Activated T-cell treated with anti-CD3 and anti-CD28 coated beads, Interleukin-2, amount 50 U/mL, for 4 hours (primary cell): ENCODE measurements at regions not wholly inside any gene's neighbourhood (a gene's known extent, or its start where the extent isn't known, plus 50 kb on each side); places are given as distances from the start of the nearest gene placed in this dataset.

Experiments used
- ATAC-seq, 2 donors: fragments of 200-7000 bp; cut with Tn5 transposase; one replicate each; pipeline ENCODE4 v1.10.0; 2021
- DNase-seq: peaks from one replicate; pipeline ENCODE4 v3.0.0-alpha.2; 2020
- H3K27me3 Mint-ChIP-seq: one replicate; pipeline ENCODE4 v1.8.0; 2021; ENCODE audit warnings: low read depth, mixed read lengths
- H3K36me3 Mint-ChIP-seq: one replicate; pipeline ENCODE4 v1.8.0; 2022; ENCODE audit warnings: mixed read lengths; ENCODE audit not compliant: insufficient read depth
- H3K4me1 Mint-ChIP-seq: one replicate; pipeline ENCODE4 v1.8.0; 2021; ENCODE audit warnings: low read depth, mixed read lengths
- H3K4me3 Mint-ChIP-seq: one replicate; pipeline ENCODE4 v1.8.0; 2021; ENCODE audit warnings: mild to moderate bottlenecking, moderate library complexity, mixed read lengths
- H3K9me3 Mint-ChIP-seq: one replicate; pipeline ENCODE4 v1.8.0; 2021; ENCODE audit warnings: mixed read lengths

GRCh38 chr13:63166345-63166744, 1750.7 kb upstream of the PCDH20 start:
- Mint-ChIP-seq H3K9me3 (peaks cover 14% of the 10 kb centered on the region), H3K36me3 (no peaks in the 10 kb centered on the region), H3K27me3 (no peaks in the 10 kb centered on the region), H3K4me3 (no peak overlapping the region), H3K4me1 (no peaks in the 10 kb centered on the region)
- no peak for ATAC-seq
- no peak for DNase-seq

- DNase-seq (no peak), ATAC-seq (no peak)
- Mint-ChIP-seq H3K27me3 (no peaks in the 10 kb centered on the region), H3K4me3 (no peak overlapping the region), H3K36me3 (no peaks in the 10 kb centered on the region), H3K4me1 (no peaks in the 10 kb centered on the region), H3K9me3 (peaks cover 15% of the 10 kb centered on the region)
These were observed 1748.3 kb upstream of the PCDH20 start for GRCh38 chr13:63163903-63164302.

DNA sequence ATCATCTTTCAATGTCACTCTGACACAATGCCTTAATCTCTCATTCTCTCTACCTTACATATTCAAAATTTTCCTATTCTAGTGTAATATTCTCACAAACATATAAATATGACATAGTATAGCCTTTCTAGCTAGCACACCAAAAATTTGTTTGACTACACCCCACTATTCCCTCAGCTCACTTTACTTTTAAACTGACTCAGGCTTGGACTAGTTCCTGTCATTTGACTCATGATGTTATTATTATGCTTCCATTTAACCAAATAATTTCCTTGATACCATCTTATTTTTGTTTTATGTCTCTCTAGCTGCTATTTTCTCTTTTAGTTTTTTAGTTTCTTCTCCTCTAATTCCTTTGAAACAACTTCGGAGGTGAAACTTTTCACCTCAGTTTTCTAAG, 1745.6 kb upstream of the PCDH20 start:
- no peaks in the 10 kb centered on the region for H3K4me1 Mint-ChIP-seq
- peaks cover 20% of the 10 kb centered on the region for H3K9me3 Mint-ChIP-seq
- no peak overlapping the region for H3K4me3 Mint-ChIP-seq
- H3K36me3 Mint-ChIP-seq = no peaks in the 10 kb centered on the region
- ATAC-seq (no peak), DNase-seq (no peak)
- H3K27me3 Mint-ChIP-seq = no peaks in the 10 kb centered on the region

GRCh38 chr13:63156816-63157215, 1741.2 kb upstream of the PCDH20 start:
- ATAC-seq (no peak), DNase-seq (no peak)
- Mint-ChIP-seq H3K36me3 (no peaks in the 10 kb centered on the region), H3K27me3 (no peaks in the 10 kb centered on the region), H3K4me1 (no peaks in the 10 kb centered on the region), H3K4me3 (no peak overlapping the region), H3K9me3 (peaks cover 13% of the 10 kb centered on the region)

GRCh38 chr13:63149375-63149774, 1733.7 kb upstream of the PCDH20 start:
- DNase-seq = no peak
- Mint-ChIP-seq H3K36me3 (no peaks in the 10 kb centered on the region), H3K4me3 (no peak overlapping the region), H3K27me3 (no peaks in the 10 kb centered on the region), H3K9me3 (peaks cover 29% of the 10 kb centered on the region), H3K4me1 (no peaks in the 10 kb centered on the region)
- ATAC-seq = no peak

DNA sequence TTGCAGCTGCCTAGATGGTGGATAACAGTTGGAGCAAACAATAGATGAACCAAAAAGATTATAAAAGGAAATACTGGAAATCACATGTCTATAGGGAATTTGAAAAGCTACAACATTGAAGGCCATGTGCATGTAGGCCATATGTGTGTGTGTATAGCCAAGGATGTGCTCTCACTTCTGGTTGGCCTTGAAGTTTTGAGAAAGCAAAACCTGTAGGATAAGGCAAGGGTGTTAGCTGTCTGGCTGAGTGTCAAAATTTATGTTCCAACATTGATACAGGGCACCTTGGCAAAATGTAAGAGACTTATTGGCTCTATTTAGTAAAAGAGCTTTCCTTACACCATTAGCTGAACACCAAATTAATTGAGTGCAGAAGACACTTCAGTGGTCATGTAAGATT, 1723.6 kb upstream of the PCDH20 start:
- H3K27me3 Mint-ChIP-seq = no peaks in the 10 kb centered on the region
- no peaks in the 10 kb centered on the region for H3K36me3 Mint-ChIP-seq
- DNase-seq (no peak), ATAC-seq (no peak)
- no peaks in the 10 kb centered on the region for H3K4me1 Mint-ChIP-seq
- peaks cover 12% of the 10 kb centered on the region for H3K9me3 Mint-ChIP-seq
- no peak overlapping the region for H3K4me3 Mint-ChIP-seq

DNA sequence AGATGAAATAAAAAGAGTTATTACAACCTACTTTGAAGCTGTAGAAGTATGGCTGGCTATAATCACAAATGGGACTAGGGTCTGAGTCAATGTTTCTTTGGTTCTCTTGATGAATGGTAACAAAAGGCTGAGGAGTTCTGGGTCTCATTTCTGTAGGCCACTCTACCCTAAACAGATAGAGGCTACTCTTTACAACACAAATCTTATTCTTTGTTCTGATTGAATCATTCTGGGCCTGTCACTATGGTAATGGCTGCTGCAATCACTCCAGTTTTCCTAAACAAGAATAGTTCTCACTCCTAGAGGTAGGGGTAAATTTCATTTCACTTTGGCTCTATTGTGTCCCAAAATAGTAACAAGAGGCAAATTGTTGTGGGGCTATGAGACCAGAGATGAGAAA, 1714.3 kb upstream of the PCDH20 start:
- Mint-ChIP-seq H3K4me1 (no peaks in the 10 kb centered on the region), H3K9me3 (peaks cover 3% of the 10 kb centered on the region), H3K27me3 (no peaks in the 10 kb centered on the region), H3K4me3 (no peak overlapping the region), H3K36me3 (no peaks in the 10 kb centered on the region)
- ATAC-seq (no peak), DNase-seq (no peak)

GRCh38 chr13:63128716-63129115, 1713.1 kb upstream of the PCDH20 start:
- Mint-ChIP-seq H3K9me3 (peaks cover 3% of the 10 kb centered on the region), H3K36me3 (no peaks in the 10 kb centered on the region)

DNA sequence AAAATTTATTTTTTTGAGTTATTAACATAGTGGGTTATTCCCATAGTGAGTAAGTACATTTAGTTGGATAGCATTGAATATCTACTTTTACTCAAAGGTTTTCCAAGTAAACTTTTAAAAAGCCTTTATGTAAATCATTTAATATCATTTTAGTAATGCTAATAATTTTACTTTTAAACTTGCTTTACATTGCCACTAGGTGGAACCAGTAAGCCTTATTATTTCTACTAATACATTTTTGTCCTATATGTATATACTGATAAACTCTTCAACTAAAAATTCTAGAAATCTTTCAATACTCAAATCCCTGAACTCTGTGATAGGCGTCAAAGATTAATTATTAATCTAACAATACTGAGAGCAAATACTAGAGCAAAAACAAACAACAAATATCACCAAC, 1709.2 kb upstream of the PCDH20 start:
- Mint-ChIP-seq H3K9me3 (peaks cover 3% of the 10 kb centered on the region), H3K36me3 (no peaks in the 10 kb centered on the region), H3K4me3 (no peak overlapping the region), H3K27me3 (no peaks in the 10 kb centered on the region), H3K4me1 (no peaks in the 10 kb centered on the region)
- no peak for ATAC-seq
- DNase-seq = no peak

More at GRCh38 chr13:63128716-63129115, 1713.1 kb upstream of the PCDH20 start:
- no peaks in the 10 kb centered on the region for H3K27me3 Mint-ChIP-seq
- DNase-seq = no peak
- no peak overlapping the region for H3K4me3 Mint-ChIP-seq
- ATAC-seq = no peak
- no peaks in the 10 kb centered on the region for H3K4me1 Mint-ChIP-seq

DNA sequence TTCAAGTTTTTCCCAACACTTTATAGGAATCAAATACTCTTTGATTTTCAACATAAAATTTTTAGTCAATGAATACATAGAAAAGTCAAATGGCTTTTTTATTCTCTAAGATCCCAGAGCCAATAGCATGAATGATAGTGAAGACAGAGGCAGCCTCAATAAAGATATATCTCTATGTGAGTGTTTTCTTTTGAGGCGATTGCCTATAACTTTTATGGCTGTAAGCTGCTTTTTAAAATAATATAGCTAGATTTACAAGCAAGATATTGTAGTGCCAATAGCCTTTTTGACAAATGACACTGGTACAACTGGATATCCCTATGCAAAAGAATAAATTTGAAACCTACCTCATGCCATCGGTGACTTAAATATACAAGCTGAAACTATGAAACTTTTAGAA, 1705.2 kb upstream of the PCDH20 start:
- H3K36me3 Mint-ChIP-seq = no peaks in the 10 kb centered on the region
- no peaks in the 10 kb centered on the region for H3K27me3 Mint-ChIP-seq
- ATAC-seq = no peak
- no peak for DNase-seq
- no peaks in the 10 kb centered on the region for H3K9me3 Mint-ChIP-seq
- H3K4me1 Mint-ChIP-seq = no peaks in the 10 kb centered on the region
- H3K4me3 Mint-ChIP-seq = no peak overlapping the region

DNA sequence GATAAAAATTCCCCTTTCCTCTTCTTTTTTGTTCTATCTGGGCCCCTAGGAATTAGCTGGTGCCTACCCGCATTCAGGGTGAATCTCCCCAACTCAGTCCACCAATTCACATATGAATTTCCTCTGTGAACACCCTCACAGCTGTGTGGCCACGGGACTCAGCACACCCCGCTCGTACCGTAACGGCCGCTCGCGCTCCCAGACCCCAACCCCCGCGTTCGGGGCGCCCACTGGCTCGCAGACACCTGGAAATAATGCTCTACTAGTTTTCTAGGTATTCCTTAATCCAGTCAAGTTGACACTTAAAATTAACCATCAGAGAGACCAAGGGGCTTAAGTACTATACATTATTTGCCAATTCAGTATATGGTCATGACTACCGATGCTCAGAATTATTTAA, 1702.1 kb upstream of the PCDH20 start:
- peaks cover 12% of the 10 kb centered on the region for H3K9me3 Mint-ChIP-seq
- no peaks in the 10 kb centered on the region for H3K36me3 Mint-ChIP-seq
- no peak overlapping the region for H3K4me3 Mint-ChIP-seq
- ATAC-seq (no peak), DNase-seq (no peak)
- no peaks in the 10 kb centered on the region for H3K4me1 Mint-ChIP-seq
- no peaks in the 10 kb centered on the region for H3K27me3 Mint-ChIP-seq

DNA sequence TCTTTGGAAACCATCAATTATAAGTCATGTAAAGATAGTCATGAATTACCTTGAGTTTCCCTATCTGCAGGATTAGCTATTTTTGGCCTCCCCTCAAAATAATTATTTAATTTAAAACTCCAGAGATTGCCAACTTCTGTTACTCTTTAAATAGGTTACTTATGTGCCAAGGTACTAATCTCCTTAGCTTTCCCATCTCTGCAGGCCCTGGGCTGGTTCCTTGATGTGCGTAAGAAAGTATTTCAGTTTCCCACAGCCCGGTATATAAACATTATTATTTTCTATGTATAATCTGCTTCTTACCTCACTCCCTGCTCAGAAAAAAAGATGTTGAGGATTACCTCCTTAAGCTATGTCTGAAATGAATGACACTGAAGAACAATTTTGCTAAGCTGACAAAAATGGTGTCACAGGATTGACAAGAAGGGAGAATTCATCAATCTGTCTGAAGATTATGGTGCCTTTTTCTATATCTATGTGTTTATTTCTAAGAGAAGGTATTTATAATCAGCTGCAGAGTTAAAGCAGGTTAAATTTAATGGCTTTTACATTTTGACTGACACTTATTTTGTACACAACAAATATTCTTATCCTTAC, 1697.2 kb upstream of the PCDH20 start:
- Mint-ChIP-seq H3K4me3 (no peak overlapping the region), H3K9me3 (peaks cover 16% of the 10 kb centered on the region), H3K4me1 (no peaks in the 10 kb centered on the region), H3K36me3 (no peaks in the 10 kb centered on the region), H3K27me3 (no peaks in the 10 kb centered on the region)
- ATAC-seq = no peak
- no peak for DNase-seq

DNA sequence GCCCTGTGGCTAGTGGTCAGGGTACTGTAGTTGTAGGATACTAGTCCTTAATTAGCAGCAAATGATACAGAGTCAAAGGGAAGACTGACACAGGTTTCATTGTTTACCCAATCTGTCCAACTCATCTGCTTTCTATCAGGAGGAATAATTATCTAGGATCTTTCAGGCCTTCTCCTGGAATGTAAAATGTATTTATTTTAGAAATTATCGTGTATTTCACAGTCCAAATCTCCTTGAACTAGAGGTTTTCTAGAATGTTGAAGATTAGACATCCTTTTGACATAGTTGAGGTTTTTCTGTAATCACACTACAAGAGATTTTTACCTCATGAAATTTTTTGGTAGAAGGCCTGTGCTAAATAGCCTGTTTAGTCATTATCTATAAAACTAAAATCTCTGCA, 1694.8 kb upstream of the PCDH20 start:
- DNase-seq = no peak
- Mint-ChIP-seq H3K9me3 (peaks cover 16% of the 10 kb centered on the region), H3K36me3 (no peaks in the 10 kb centered on the region), H3K27me3 (no peaks in the 10 kb centered on the region), H3K4me1 (no peaks in the 10 kb centered on the region), H3K4me3 (no peak overlapping the region)
- ATAC-seq = no peak

DNA sequence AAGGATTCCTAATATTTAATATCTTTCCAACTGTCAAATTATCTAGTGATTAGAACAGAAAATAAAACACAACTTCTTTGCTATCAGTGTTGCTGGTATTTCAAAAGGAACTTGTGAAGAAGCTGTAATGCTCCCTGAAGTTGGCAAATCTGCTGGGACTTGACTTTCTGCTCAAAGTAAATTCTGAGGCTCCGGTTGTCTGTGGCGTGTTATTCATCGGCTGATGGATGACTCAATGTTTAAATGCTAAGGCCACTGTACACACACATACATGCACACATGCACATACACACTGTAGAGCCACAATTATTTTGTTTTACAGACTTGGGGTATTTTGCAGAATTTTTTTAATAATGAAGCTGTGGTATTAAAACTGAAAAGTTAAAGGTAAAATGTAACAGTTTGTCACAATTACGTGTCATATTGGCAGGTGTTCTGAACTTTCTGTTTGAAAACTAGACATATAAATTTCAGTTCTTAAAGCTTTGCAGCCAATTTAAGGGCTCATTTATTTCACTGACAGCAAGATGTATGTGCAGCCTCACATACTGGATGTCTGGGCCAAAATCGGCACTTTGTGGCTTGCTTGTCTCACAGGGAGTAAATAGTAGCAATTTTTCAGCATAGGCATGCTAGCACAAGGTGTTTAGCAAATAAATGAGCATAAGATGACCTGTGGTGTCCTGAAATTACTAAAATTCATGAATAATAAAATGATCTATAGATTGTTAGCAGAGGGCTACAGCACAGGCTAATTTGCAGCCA, 1691.7 kb upstream of the PCDH20 start:
- no peak for DNase-seq
- H3K4me3 Mint-ChIP-seq = no peak overlapping the region
- H3K4me1 Mint-ChIP-seq = no peaks in the 10 kb centered on the region
- ATAC-seq = no peak
- no peaks in the 10 kb centered on the region for H3K36me3 Mint-ChIP-seq
- peaks cover 16% of the 10 kb centered on the region for H3K9me3 Mint-ChIP-seq
- H3K27me3 Mint-ChIP-seq = no peaks in the 10 kb centered on the region

DNA sequence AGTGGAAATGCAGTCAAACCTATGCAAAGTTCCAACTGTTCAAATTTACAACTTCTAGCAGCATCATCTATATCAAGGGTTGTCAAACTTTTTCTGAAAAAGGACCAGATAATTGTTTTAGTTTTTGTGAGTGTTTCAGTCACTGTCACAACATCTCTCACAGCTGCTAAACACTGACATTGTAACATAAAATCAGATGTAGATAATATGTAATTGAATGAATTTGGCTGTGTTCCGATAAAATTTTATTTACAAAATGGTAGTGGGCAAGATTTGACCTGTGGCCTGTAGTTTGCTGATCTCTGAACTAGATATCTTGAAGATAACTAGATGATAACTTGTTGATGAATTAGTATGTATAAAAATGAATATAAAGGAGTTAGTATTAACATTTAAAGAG, 1679.1 kb upstream of the PCDH20 start:
- no peaks in the 10 kb centered on the region for H3K27me3 Mint-ChIP-seq
- DNase-seq = no peak
- peaks cover 10% of the 10 kb centered on the region for H3K9me3 Mint-ChIP-seq
- no peak overlapping the region for H3K4me3 Mint-ChIP-seq
- H3K4me1 Mint-ChIP-seq = no peaks in the 10 kb centered on the region
- no peaks in the 10 kb centered on the region for H3K36me3 Mint-ChIP-seq
- ATAC-seq = no peak
